ENCODE measurements at regions not wholly inside any gene's neighbourhood (a gene's known extent, or its start where the extent isn't known, plus 50 kb on each side); places are given as distances from the start of the nearest gene placed in this dataset.

DNA sequence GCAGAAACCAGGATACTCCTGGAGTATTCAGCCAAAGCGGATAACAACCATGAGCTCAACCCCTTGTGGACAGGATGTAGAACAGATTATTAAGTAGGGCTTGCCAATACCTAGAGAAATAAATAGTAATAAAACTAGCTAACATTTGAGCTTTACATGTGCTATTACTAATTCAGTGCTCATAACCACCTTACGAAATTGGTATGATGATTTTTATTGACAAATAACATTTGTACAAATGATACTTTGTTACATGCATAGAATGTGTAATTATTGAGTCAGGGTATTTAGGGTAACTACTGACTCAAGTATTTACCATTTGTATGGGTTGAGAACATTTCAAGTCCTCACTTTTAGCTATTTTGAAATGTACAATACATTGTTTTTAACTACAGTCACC is 287.9 kb downstream of the CDC5L start:
- no peak for TF ChIP-seq POLR2A (IDR thresholded peaks at IDR 0.05)
- TF ChIP-seq, protein P1, sequence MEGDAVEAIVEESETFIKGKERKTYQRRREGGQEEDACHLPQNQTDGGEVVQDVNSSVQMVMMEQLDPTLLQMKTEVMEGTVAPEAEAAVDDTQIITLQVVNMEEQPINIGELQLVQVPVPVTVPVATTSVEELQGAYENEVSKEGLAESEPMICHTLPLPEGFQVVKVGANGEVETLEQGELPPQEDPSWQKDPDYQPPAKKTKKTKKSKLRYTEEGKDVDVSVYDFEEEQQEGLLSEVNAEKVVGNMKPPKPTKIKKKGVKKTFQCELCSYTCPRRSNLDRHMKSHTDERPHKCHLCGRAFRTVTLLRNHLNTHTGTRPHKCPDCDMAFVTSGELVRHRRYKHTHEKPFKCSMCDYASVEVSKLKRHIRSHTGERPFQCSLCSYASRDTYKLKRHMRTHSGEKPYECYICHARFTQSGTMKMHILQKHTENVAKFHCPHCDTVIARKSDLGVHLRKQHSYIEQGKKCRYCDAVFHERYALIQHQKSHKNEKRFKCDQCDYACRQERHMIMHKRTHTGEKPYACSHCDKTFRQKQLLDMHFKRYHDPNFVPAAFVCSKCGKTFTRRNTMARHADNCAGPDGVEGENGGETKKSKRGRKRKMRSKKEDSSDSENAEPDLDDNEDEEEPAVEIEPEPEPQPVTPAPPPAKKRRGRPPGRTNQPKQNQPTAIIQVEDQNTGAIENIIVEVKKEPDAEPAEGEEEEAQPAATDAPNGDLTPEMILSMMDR (IDR thresholded peaks at IDR 0.05), result no peak

Data from Peyer's patch (tissue), 4 donors.